Keratinocyte (primary cell): ENCODE measurements at regions not wholly inside any gene's neighbourhood (a gene's known extent, or its start where the extent isn't known, plus 50 kb on each side); places are given as distances from the start of the nearest gene placed in this dataset.

Source experiments
- DNase-seq: peaks from one replicate; pipeline ENCODE4 v3.0.0-alpha.2; 2011; ENCODE audit warnings: low read depth, missing footprints, low spot score
- FAIRE-seq: peaks from 2 replicates; lab custom pipeline; 2011; peaks lifted over from hg19 to GRCh38; lab: Jason Lieb, UNC
- H2AFZ ChIP-seq: 2 replicates; pipeline ENCODE4 v1.6.0; 2012; ENCODE audit warnings: low read length, control low read depth, inconsistent platforms; ENCODE audit not compliant: control insufficient read depth
- H3K27ac ChIP-seq: 2 replicates; pipeline ENCODE4 v1.5.1; 2011; ENCODE audit warnings: low read length; ENCODE audit not compliant: control insufficient read depth, insufficient read depth
- H3K27me3 ChIP-seq: 3 replicates; pipeline ENCODE4 v1.6.0; 2011; ENCODE audit warnings: low read length; ENCODE audit not compliant: control insufficient read depth, insufficient read depth; ENCODE audit errors: extremely low read depth
- H3K36me3 ChIP-seq, 2 experiments: 2 replicates in 1 of 2; 3 replicates in 1 of 2; pipeline ENCODE4 v1.5.1; 2011; ENCODE audit warnings: low read length in 2 of 2, mild to moderate bottlenecking in 1 of 2; ENCODE audit not compliant: control insufficient read depth in 2 of 2, insufficient read depth in 2 of 2; ENCODE audit errors: extremely low read depth in 1 of 2
- H3K4me1 ChIP-seq: 3 replicates; pipeline ENCODE4 v1.5.1; 2011; ENCODE audit warnings: low read length; ENCODE audit not compliant: control insufficient read depth, insufficient read depth; ENCODE audit errors: extremely low read depth
- H3K4me2 ChIP-seq: 3 replicates; pipeline ENCODE4 v1.6.0; 2011; ENCODE audit warnings: low read depth, low read length; ENCODE audit not compliant: control insufficient read depth, insufficient read depth; ENCODE audit errors: extremely low read depth
- H3K4me3 ChIP-seq, 3 experiments: fragments of 200-600 bp in 1 of 3; sonication (generic) in 1 of 3; 2 replicates in 2 of 3; 3 replicates in 1 of 3; pipeline ENCODE4 v1.5.1; 2011 to 2016; ENCODE audit warnings: low read length in 3 of 3, mild to moderate bottlenecking in 3 of 3, control low read depth in 2 of 3, inconsistent platforms in 1 of 3, low read depth in 1 of 3, mixed read lengths in 1 of 3, mixed run types in 1 of 3, moderate library complexity in 1 of 3; ENCODE audit not compliant: control insufficient read depth in 2 of 3, insufficient read depth in 2 of 3; ENCODE audit errors: extremely low read depth in 1 of 3
- H3K79me2 ChIP-seq: 2 replicates; pipeline ENCODE4 v1.6.0; 2012; ENCODE audit warnings: low read length; ENCODE audit not compliant: control insufficient read depth, insufficient read depth
- H3K9ac ChIP-seq: 3 replicates; pipeline ENCODE4 v1.6.0; 2011; ENCODE audit warnings: low read length; ENCODE audit not compliant: control insufficient read depth, insufficient read depth; ENCODE audit errors: extremely low read depth
- H3K9me1 ChIP-seq: 3 replicates; pipeline ENCODE4 v1.6.0; 2011; ENCODE audit warnings: low read length; ENCODE audit not compliant: control insufficient read depth, insufficient read depth; ENCODE audit errors: extremely low read depth
- H3K9me3 ChIP-seq: 2 replicates; pipeline ENCODE4 v1.5.1; 2012; ENCODE audit warnings: low read depth, low read length; ENCODE audit not compliant: control insufficient read depth
- H4K20me1 ChIP-seq: 3 replicates; pipeline ENCODE4 v1.6.0; 2011; ENCODE audit warnings: low read length; ENCODE audit not compliant: control insufficient read depth, insufficient read depth; ENCODE audit errors: extremely low read depth
- EZH2 ChIP-seq: IDR thresholded peaks from one replicate; pipeline ENCODE4 v1.6.1; 2012; ENCODE audit warnings: inconsistent platforms, mild to moderate bottlenecking, low read length, moderate library complexity
- dilution Hi-C: fragments of 300-500 bp; cut with MboI; formaldehyde crosslinking; loops from one replicate; pipeline ENCODE4 v1.7.0; 2020; ENCODE audit warnings: low sequenced_read_pairs; ENCODE audit not compliant: extremely low pct_ligation_motif_present
- TF ChIP-seq, protein P1 (sequence below), 3 experiments: IDR thresholded peaks in 1 of 3; conservative IDR thresholded peaks in 1 of 3; optimal IDR thresholded peaks in 1 of 3; 2 replicates in 2 of 3; 3 replicates in 1 of 3; pipeline versions ENCODE3 to v1.5.1; 2011; ENCODE audit warnings: low read length in 3 of 3, mild to moderate bottlenecking in 3 of 3, moderate library complexity in 2 of 3, control low read depth in 1 of 3, inconsistent platforms in 1 of 3; ENCODE audit not compliant: insufficient read depth in 2 of 3; ENCODE audit errors: extremely low read depth in 1 of 3

- Histone ChIP-seq H3K9me3 (no peaks in the 10 kb centered on the region), H3K4me3 (no peak overlapping the region), H4K20me1 (no peaks in the 10 kb centered on the region), H3K27me3 (no peaks in the 10 kb centered on the region), H3K9ac (no peak overlapping the region), H3K4me1 (peaks cover 24% of the 10 kb centered on the region), H2AFZ (no peak overlapping the region), H3K27ac (no peak overlapping the region), H3K9me1 (no peaks in the 10 kb centered on the region), H3K36me3 (no peaks in the 10 kb centered on the region), H3K4me2 (no peak overlapping the region), H3K79me2 (no peaks in the 10 kb centered on the region)
- FAIRE-seq (peak; percentile 52), DNase-seq (no peak)
- TF ChIP-seq EZH2 = no peak
- TF ChIP-seq, protein P1, sequence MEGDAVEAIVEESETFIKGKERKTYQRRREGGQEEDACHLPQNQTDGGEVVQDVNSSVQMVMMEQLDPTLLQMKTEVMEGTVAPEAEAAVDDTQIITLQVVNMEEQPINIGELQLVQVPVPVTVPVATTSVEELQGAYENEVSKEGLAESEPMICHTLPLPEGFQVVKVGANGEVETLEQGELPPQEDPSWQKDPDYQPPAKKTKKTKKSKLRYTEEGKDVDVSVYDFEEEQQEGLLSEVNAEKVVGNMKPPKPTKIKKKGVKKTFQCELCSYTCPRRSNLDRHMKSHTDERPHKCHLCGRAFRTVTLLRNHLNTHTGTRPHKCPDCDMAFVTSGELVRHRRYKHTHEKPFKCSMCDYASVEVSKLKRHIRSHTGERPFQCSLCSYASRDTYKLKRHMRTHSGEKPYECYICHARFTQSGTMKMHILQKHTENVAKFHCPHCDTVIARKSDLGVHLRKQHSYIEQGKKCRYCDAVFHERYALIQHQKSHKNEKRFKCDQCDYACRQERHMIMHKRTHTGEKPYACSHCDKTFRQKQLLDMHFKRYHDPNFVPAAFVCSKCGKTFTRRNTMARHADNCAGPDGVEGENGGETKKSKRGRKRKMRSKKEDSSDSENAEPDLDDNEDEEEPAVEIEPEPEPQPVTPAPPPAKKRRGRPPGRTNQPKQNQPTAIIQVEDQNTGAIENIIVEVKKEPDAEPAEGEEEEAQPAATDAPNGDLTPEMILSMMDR (optimal IDR thresholded peaks at IDR 0.05 in 1 of 3, IDR thresholded peaks at IDR 0.05 in 1 of 3, conservative IDR thresholded peaks at IDR 0.05 in 1 of 3; ENCODE audit: extremely low read depth in 1 of 3, insufficient read depth in 2 of 3, low read length in 3 of 3) = no peak
- dilution Hi-C loops = no loop called here
Measured at GRCh38 chr3:99537416-99537815, 101.0 kb upstream of the COL8A1 start.

DNA sequence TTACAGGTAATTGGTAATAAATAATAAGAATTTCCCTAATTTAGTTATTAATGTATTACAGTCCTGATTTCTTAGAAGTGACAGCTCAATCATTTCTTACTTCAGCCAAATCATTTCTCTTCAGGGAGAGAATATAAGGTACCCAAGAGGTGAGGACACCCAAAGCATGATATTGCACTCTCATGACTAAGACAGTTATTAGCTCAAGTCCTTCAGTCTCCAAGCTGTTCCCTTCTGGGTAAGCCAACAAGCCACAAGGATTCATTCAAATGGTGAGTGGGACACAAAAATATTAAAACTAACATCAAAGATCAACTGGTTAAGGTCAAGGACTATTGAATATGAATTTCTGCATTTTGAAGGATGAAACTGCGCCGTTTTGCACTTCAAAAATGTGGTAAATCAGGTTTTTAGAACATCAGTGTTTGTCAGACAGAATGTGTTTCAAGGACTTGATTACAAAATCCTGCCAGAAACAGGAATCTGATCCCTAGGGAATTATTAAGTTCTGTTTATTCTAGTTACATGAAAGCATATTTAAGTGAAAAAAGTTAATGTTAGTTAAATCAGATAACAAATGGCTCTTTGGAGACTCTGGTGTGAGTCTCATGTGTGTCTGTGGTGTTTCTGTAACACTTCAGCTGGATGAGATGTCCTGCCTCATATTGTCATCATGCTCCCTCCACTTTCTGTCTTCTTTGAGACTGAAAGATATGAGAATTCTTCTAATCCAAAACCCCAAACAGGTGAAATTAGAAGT, 101.7 kb upstream of the COL8A1 start:
- Histone ChIP-seq H3K4me2 (no peak overlapping the region), H3K4me3 (no peak overlapping the region), H3K9me1 (no peaks in the 10 kb centered on the region), H3K4me1 (peaks cover 21% of the 10 kb centered on the region), H3K79me2 (no peaks in the 10 kb centered on the region), H3K9me3 (no peaks in the 10 kb centered on the region), H3K27ac (no peak overlapping the region), H4K20me1 (no peaks in the 10 kb centered on the region), H2AFZ (no peak overlapping the region), H3K9ac (no peak overlapping the region), H3K36me3 (no peaks in the 10 kb centered on the region), H3K27me3 (no peaks in the 10 kb centered on the region)
- no peak for DNase-seq
- TF ChIP-seq, protein P1 (optimal IDR thresholded peaks at IDR 0.05 in 1 of 3, IDR thresholded peaks at IDR 0.05 in 1 of 3, conservative IDR thresholded peaks at IDR 0.05 in 1 of 3; ENCODE audit: extremely low read depth in 1 of 3, insufficient read depth in 2 of 3, low read length in 3 of 3) = no peak
- TF ChIP-seq EZH2 = no peak
- peak; percentile 61 for FAIRE-seq
- dilution Hi-C loops = no loop called here
